ENCODE measurements at regions not wholly inside any gene's neighbourhood (a gene's known extent, or its start where the extent isn't known, plus 50 kb on each side); places are given as distances from the start of the nearest gene placed in this dataset.
"Not testable (repeated sequence)": the region's sequence is repeated elsewhere in the genome, so short reads cannot be mapped to it uniquely, and the experiment has no call there.

- Mint-ChIP-seq H3K27ac (no peak overlapping the region), H3K4me3 (no peak overlapping the region), H3K9me3 (peaks cover 5% of the 10 kb centered on the region), H3K4me1 (ENCODE audit: low read depth in 2 of 2) (no peaks in the 10 kb centered on the region), H3K27me3 (no peaks in the 10 kb centered on the region), H3K36me3 (no peaks in the 10 kb centered on the region)
- DNase-seq (ENCODE audit: low spot score) = no peak
- ATAC-seq = no peak
Observed at GRCh38 chr3:103511891-103512290, 1077.1 kb downstream of the ZPLD1 start.

- ATAC-seq = no peak
- Mint-ChIP-seq H3K36me3 (no peaks in the 10 kb centered on the region), H3K4me3 (no peak overlapping the region), H3K27me3 (no peaks in the 10 kb centered on the region), H3K27ac (no peak overlapping the region), H3K9me3 (peaks cover 8% of the 10 kb centered on the region), H3K4me1 (ENCODE audit: low read depth in 2 of 2) (no peaks in the 10 kb centered on the region)
- no peak for DNase-seq (ENCODE audit: low spot score)
Observed at GRCh38 chr3:103512595-103512994, 1077.8 kb downstream of the ZPLD1 start.

GRCh38 chr3:103513003-103513402 is 1078.2 kb downstream of the ZPLD1 start:
- Mint-ChIP-seq H3K4me3 (no peak overlapping the region), H3K27ac (no peak overlapping the region), H3K4me1 (ENCODE audit: low read depth in 2 of 2) (no peaks in the 10 kb centered on the region), H3K36me3 (no peaks in the 10 kb centered on the region), H3K27me3 (no peaks in the 10 kb centered on the region), H3K9me3 (peaks cover 8% of the 10 kb centered on the region)
- ATAC-seq (no peak), DNase-seq (ENCODE audit: low spot score) (no peak)

- no peaks in the 10 kb centered on the region for H3K36me3 Mint-ChIP-seq
- peaks cover 9% of the 10 kb centered on the region for H3K9me3 Mint-ChIP-seq
- no peak overlapping the region for H3K4me3 Mint-ChIP-seq
Observed at GRCh38 chr3:103515116-103515515, 1080.3 kb downstream of the ZPLD1 start.

GRCh38 chr3:103516950-103517349 is 1082.1 kb downstream of the ZPLD1 start:
- H3K9me3 Mint-ChIP-seq = peaks cover 13% of the 10 kb centered on the region
- no peak for ATAC-seq

More at GRCh38 chr3:103515116-103515515, 1080.3 kb downstream of the ZPLD1 start:
- Mint-ChIP-seq H3K27ac (no peak overlapping the region), H3K4me1 (ENCODE audit: low read depth in 2 of 2) (no peaks in the 10 kb centered on the region), H3K27me3 (no peaks in the 10 kb centered on the region)
- ATAC-seq (no peak), DNase-seq (ENCODE audit: low spot score) (no peak)

GRCh38 chr3:103531327-103531726 is 1096.5 kb downstream of the ZPLD1 start:
- not testable (repeated sequence) for H3K27ac Mint-ChIP-seq; H3K4me1 Mint-ChIP-seq (ENCODE audit: low read depth in 2 of 2); H3K27me3 Mint-ChIP-seq; H3K4me3 Mint-ChIP-seq; ATAC-seq; H3K36me3 Mint-ChIP-seq
- peaks cover 11% of the 10 kb centered on the region for H3K9me3 Mint-ChIP-seq
- peak; percentile 56 for DNase-seq (ENCODE audit: low spot score)

More at GRCh38 chr3:103516950-103517349, 1082.1 kb downstream of the ZPLD1 start:
- Mint-ChIP-seq H3K4me1 (ENCODE audit: low read depth in 2 of 2) (no peaks in the 10 kb centered on the region), H3K27me3 (no peaks in the 10 kb centered on the region), H3K36me3 (no peaks in the 10 kb centered on the region), H3K27ac (no peak overlapping the region), H3K4me3 (no peak overlapping the region)
- no peak for DNase-seq (ENCODE audit: low spot score)

- ATAC-seq (no peak), DNase-seq (ENCODE audit: low spot score) (no peak)
- no peak overlapping the region for H3K27ac Mint-ChIP-seq
- no peaks in the 10 kb centered on the region for H3K27me3 Mint-ChIP-seq
- H3K4me3 Mint-ChIP-seq = no peak overlapping the region
- H3K4me1 Mint-ChIP-seq (ENCODE audit: low read depth in 2 of 2) = no peaks in the 10 kb centered on the region
- no peaks in the 10 kb centered on the region for H3K36me3 Mint-ChIP-seq
- H3K9me3 Mint-ChIP-seq = peaks cover 11% of the 10 kb centered on the region
Observed at GRCh38 chr3:103532986-103533385, 1098.2 kb downstream of the ZPLD1 start.

- no peaks in the 10 kb centered on the region for H3K27me3 Mint-ChIP-seq
- peaks cover 23% of the 10 kb centered on the region for H3K9me3 Mint-ChIP-seq
- H3K36me3 Mint-ChIP-seq = no peaks in the 10 kb centered on the region
- H3K27ac Mint-ChIP-seq = no peak overlapping the region
- no peaks in the 10 kb centered on the region for H3K4me1 Mint-ChIP-seq (ENCODE audit: low read depth in 2 of 2)
- ATAC-seq (no peak), DNase-seq (ENCODE audit: low spot score) (no peak)
- no peak overlapping the region for H3K4me3 Mint-ChIP-seq
Observed at GRCh38 chr3:103554451-103554850, 1119.6 kb downstream of the ZPLD1 start.

- H3K27ac Mint-ChIP-seq; ATAC-seq; H3K4me1 Mint-ChIP-seq (ENCODE audit: low read depth in 2 of 2); H3K27me3 Mint-ChIP-seq; H3K4me3 Mint-ChIP-seq; DNase-seq (ENCODE audit: low spot score); H3K36me3 Mint-ChIP-seq; H3K9me3 Mint-ChIP-seq: not testable (repeated sequence)
Observed at GRCh38 chr3:103564116-103564515, 1129.3 kb downstream of the ZPLD1 start.

GRCh38 chr3:103585809-103586208 is 1151.0 kb downstream of the ZPLD1 start:
- H3K4me1 Mint-ChIP-seq (ENCODE audit: low read depth in 2 of 2) = no peaks in the 10 kb centered on the region
- DNase-seq (ENCODE audit: low spot score) (no peak), ATAC-seq (no peak)
- H3K36me3 Mint-ChIP-seq = no peaks in the 10 kb centered on the region
- H3K9me3 Mint-ChIP-seq = peaks cover 12% of the 10 kb centered on the region
- H3K27me3 Mint-ChIP-seq = no peaks in the 10 kb centered on the region
- no peak overlapping the region for H3K27ac Mint-ChIP-seq
- H3K4me3 Mint-ChIP-seq = no peak overlapping the region

GRCh38 chr3:103589770-103590169 is 1155.0 kb downstream of the ZPLD1 start:
- Mint-ChIP-seq H3K36me3 (no peaks in the 10 kb centered on the region), H3K9me3 (peaks cover 3% of the 10 kb centered on the region), H3K27me3 (no peaks in the 10 kb centered on the region), H3K4me1 (ENCODE audit: low read depth in 2 of 2) (no peaks in the 10 kb centered on the region), H3K27ac (no peak overlapping the region), H3K4me3 (no peak overlapping the region)
- no peak for DNase-seq (ENCODE audit: low spot score)
- ATAC-seq = no peak

GRCh38 chr3:103600844-103601243 is 1166.0 kb downstream of the ZPLD1 start:
- Mint-ChIP-seq H3K36me3 (peaks cover 6% of the 10 kb centered on the region), H3K4me3 (no peak overlapping the region), H3K27ac (no peak overlapping the region), H3K27me3 (no peaks in the 10 kb centered on the region), H3K9me3 (peaks cover 14% of the 10 kb centered on the region), H3K4me1 (ENCODE audit: low read depth in 2 of 2) (no peaks in the 10 kb centered on the region)
- ATAC-seq (no peak), DNase-seq (ENCODE audit: low spot score) (no peak)

GRCh38 chr3:103601666-103602065 is 1166.9 kb downstream of the ZPLD1 start:
- Mint-ChIP-seq H3K4me3 (no peak overlapping the region), H3K4me1 (ENCODE audit: low read depth in 2 of 2) (no peaks in the 10 kb centered on the region), H3K9me3 (peaks cover 12% of the 10 kb centered on the region), H3K36me3 (peaks cover 6% of the 10 kb centered on the region), H3K27me3 (no peaks in the 10 kb centered on the region), H3K27ac (no peak overlapping the region)
- ATAC-seq = no peak
- DNase-seq (ENCODE audit: low spot score) = no peak

- no peaks in the 10 kb centered on the region for H3K4me1 Mint-ChIP-seq (ENCODE audit: low read depth in 2 of 2)
- H3K9me3 Mint-ChIP-seq = peaks cover 16% of the 10 kb centered on the region
- H3K4me3 Mint-ChIP-seq = no peak overlapping the region
- ATAC-seq (no peak), DNase-seq (ENCODE audit: low spot score) (no peak)
- H3K27ac Mint-ChIP-seq = no peak overlapping the region
- peaks cover 6% of the 10 kb centered on the region for H3K36me3 Mint-ChIP-seq
- no peaks in the 10 kb centered on the region for H3K27me3 Mint-ChIP-seq
Observed at GRCh38 chr3:103609472-103609871, 1174.7 kb downstream of the ZPLD1 start.

GRCh38 chr3:103613397-103614156 is 1178.8 kb downstream of the ZPLD1 start:
- no peak overlapping the region for H3K4me3 Mint-ChIP-seq
- ATAC-seq (no peak), DNase-seq (ENCODE audit: low spot score) (no peak)
- no peaks in the 10 kb centered on the region for H3K27me3 Mint-ChIP-seq
- H3K9me3 Mint-ChIP-seq = peaks cover 9% of the 10 kb centered on the region
- no peaks in the 10 kb centered on the region for H3K36me3 Mint-ChIP-seq
- no peaks in the 10 kb centered on the region for H3K4me1 Mint-ChIP-seq (ENCODE audit: low read depth in 2 of 2)
- no peak overlapping the region for H3K27ac Mint-ChIP-seq
